Epithelial cell of esophagus (primary cell): ENCODE measurements at regions not wholly inside any gene's neighbourhood (a gene's known extent, or its start where the extent isn't known, plus 50 kb on each side); places are given as distances from the start of the nearest gene placed in this dataset.

Experiments used
- DNase-seq: peaks from one replicate; pipeline ENCODE4 v3.0.0; 2010; ENCODE audit warnings: low read depth
- H3K4me3 ChIP-seq: 2 replicates; pipeline ENCODE4 v1.5.1; 2011; ENCODE audit warnings: mild to moderate bottlenecking, low read length, control low read depth
- CTCF ChIP-seq: IDR thresholded peaks from 2 replicates; pipeline ENCODE4 v1.5.1; 2011; ENCODE audit warnings: low read depth, mild to moderate bottlenecking, low read length, control low read depth, inconsistent platforms; ENCODE audit not compliant: insufficient read depth; ENCODE audit errors: missing control alignments

DNA sequence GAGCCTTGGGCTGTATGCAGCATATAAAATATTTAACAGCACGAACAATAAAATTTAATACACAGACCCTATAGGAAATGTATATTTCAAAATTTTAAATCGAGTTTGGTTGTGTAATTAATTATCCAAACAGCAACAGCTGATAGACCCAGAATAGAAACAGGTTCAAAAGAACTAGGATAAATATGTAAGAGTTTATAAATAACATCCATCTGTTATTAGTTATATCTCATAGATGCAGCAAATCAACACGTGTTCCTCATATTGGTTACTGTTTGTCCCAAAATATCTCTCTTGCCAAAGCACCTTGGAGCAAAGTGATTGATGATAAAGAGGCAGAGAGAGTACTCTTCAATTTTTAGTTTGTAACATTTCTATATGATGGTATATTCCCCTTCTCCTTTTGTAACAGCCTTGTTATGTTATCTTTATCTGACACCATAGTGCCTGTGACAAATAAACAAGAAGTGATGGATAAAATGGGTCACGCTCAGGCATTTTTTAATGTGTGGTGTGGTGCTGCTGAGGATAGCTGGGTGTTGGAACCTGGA lies 260.6 kb upstream of the NBEA start:
- no peak overlapping the region for H3K4me3 ChIP-seq
- no peak for DNase-seq
- TF ChIP-seq CTCF, result no peak

GRCh38 chr13:34695063-34695462 lies 247.0 kb upstream of the NBEA start:
- DNase-seq, result no peak
- no peak overlapping the region for H3K4me3 ChIP-seq
- no peak for TF ChIP-seq CTCF

DNA sequence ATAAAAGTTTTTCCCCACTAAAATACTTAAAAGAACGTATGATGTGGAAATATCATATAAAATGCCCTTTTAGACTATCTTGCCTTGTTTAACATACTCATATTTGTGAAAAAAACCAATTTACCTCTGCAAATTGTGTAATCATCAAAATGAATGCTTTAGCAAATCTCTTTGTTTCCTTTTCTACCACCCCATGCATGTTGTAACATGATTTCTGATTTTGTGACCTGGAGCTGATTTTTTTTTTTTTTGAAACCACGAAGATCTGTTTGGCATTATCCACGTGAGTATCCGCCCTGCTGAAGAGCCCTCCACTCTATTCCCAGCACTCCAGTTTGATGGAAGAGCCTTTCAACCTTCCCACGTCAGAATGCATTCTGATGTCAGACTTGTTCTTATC lies 245.8 kb upstream of the NBEA start:
- peak; percentile 53 for DNase-seq
- no peak overlapping the region for H3K4me3 ChIP-seq
- no peak for TF ChIP-seq CTCF

GRCh38 chr13:34696741-34697140 lies 245.3 kb upstream of the NBEA start:
- DNase-seq, result no peak
- no peak overlapping the region for H3K4me3 ChIP-seq
- no peak for TF ChIP-seq CTCF

GRCh38 chr13:34698945-34699344 lies 243.1 kb upstream of the NBEA start:
- H3K4me3 ChIP-seq, result no peak overlapping the region
- TF ChIP-seq CTCF, result no peak
- peak; percentile 32 for DNase-seq

DNA sequence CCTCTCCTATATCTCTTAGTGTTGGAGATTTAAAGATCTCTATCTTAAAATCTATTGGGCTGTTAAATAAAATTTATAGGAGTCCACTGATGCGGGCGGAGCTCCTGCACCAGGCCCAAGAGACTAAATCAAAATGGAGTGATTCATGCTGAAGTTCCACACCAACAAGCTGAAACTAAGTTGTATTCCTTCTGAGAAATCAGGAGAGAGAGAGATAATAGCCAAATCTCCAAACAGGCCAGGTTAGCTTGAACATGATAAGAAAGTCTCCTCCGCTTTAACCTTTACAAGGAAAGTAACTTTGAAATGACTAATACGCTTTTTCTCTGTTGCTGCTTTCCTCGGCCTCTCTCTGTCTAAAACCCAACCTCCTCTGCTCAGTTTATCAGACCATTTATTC lies 241.9 kb upstream of the NBEA start:
- no peak overlapping the region for H3K4me3 ChIP-seq
- DNase-seq, result peak; percentile 13
- no peak for TF ChIP-seq CTCF

DNA sequence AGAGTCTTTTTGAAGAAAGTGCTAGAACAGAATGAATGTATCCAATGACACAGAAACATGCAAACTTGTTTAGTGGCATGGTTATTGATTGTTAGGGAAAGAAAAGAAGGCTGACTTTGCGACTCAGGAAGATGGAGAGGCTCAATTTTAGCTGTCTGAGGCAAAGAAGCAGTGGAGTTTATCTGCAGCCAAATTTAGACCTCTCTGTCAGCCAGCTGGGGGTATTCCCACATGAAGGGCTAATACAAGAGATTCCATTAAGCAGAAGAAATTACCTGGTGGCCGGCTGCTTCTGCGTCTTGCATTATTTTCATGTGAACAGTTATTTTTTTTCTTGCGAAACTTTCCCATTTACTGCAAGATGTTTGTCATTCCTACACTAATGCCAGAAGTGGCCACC lies 240.2 kb upstream of the NBEA start:
- DNase-seq, result no peak
- TF ChIP-seq CTCF, result no peak
- H3K4me3 ChIP-seq, result no peak overlapping the region
